ENCODE measurements at regions not wholly inside any gene's neighbourhood (a gene's known extent, or its start where the extent isn't known, plus 50 kb on each side); places are given as distances from the start of the nearest gene placed in this dataset.
A peak's percentile ranks its signal among the peaks of the same experiment; 100 is the strongest.
"Not testable (repeated sequence)": the region's sequence is repeated elsewhere in the genome, so short reads cannot be mapped to it uniquely, and the experiment has no call there.

GRCh38 chr9:39665020-39665419 is 309.6 kb downstream of the SPATA31A1 start:
- DNase-seq (ENCODE audit: low spot score): not testable (repeated sequence)

GRCh38 chr9:39674437-39675210 is 319.2 kb downstream of the SPATA31A1 start:
- not testable (repeated sequence) for DNase-seq (ENCODE audit: low spot score)

- DNase-seq (ENCODE audit: low spot score): not testable (repeated sequence)
Observed at GRCh38 chr9:39675211-39675553, 319.7 kb downstream of the SPATA31A1 start.

GRCh38 chr9:39678534-39679263 is 323.2 kb downstream of the SPATA31A1 start:
- not testable (repeated sequence) for DNase-seq (ENCODE audit: low spot score)

GRCh38 chr9:39680694-39681401 is 325.4 kb downstream of the SPATA31A1 start:
- not testable (repeated sequence) for DNase-seq (ENCODE audit: low spot score)

GRCh38 chr9:39728862-39729261 is 373.4 kb downstream of the SPATA31A1 start:
- DNase-seq (ENCODE audit: low spot score): not testable (repeated sequence)

- not testable (repeated sequence) for DNase-seq (ENCODE audit: low spot score)
Observed at GRCh38 chr9:39744898-39745297, 389.4 kb downstream of the SPATA31A1 start.

GRCh38 chr9:39775570-39775969 is 420.1 kb downstream of the SPATA31A1 start:
- not testable (repeated sequence) for DNase-seq (ENCODE audit: low spot score)

GRCh38 chr9:39791356-39791755 is 435.9 kb downstream of the SPATA31A1 start:
- not testable (repeated sequence) for DNase-seq (ENCODE audit: low spot score)

GRCh38 chr9:39797935-39798334 is 442.5 kb downstream of the SPATA31A1 start:
- not testable (repeated sequence) for DNase-seq (ENCODE audit: low spot score)

- not testable (repeated sequence) for DNase-seq (ENCODE audit: low spot score)
Observed at GRCh38 chr9:39799252-39799651, 443.8 kb downstream of the SPATA31A1 start.

GRCh38 chr9:39802561-39802960 is 447.1 kb downstream of the SPATA31A1 start:
- not testable (repeated sequence) for DNase-seq (ENCODE audit: low spot score)

- peak; percentile 91 for DNase-seq (ENCODE audit: low spot score)
Observed at GRCh38 chr9:39809401-39810226, 454.1 kb downstream of the SPATA31A1 start.

- not testable (repeated sequence) for DNase-seq (ENCODE audit: low spot score)
Observed at GRCh38 chr9:39810401-39810800, 454.9 kb downstream of the SPATA31A1 start.

- not testable (repeated sequence) for DNase-seq (ENCODE audit: low spot score)
Observed at GRCh38 chr9:39811615-39812014, 456.1 kb downstream of the SPATA31A1 start.

GRCh38 chr9:39828457-39828856 is 473.0 kb downstream of the SPATA31A1 start:
- DNase-seq (ENCODE audit: low spot score): not testable (repeated sequence)
